GM21381 (cell line): ENCODE measurements at regions not wholly inside any gene's neighbourhood (a gene's known extent, or its start where the extent isn't known, plus 50 kb on each side); places are given as distances from the start of the nearest gene placed in this dataset.
A peak's percentile ranks its signal among the peaks of the same experiment; 100 is the strongest.

Experiments
- ATAC-seq: cut with Tn5 transposase; IDR thresholded peaks from one replicate; pipeline ENCODE4 v1.9.1; 2021; ENCODE audit warnings: mild to moderate bottlenecking, moderate library complexity; ENCODE audit not compliant: unreplicated experiment

GRCh38 chr7:25926451-25926850 is 225.5 kb upstream of the NFE2L3 start:
- no peak for ATAC-seq

- ATAC-seq = no peak
These were observed 224.9 kb upstream of the NFE2L3 start for GRCh38 chr7:25926891-25927625.

DNA sequence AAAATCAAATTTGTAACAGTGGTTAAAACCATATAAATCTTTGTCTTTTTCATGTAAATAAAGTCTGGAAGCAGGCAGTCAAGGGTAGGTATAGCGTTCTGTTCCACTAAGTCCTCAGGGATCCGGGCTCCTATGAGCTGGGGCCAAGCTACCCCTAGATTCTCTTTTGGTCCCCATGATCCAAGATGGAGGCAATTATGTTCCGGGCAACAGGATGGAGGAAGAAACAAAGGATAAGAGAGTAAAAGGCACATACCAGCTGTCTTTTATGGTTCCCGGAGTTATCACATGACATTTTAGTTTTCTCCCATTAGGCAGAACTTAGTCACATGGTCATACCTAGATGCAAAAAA is 224.4 kb upstream of the NFE2L3 start:
- no peak for ATAC-seq

- no peak for ATAC-seq
These were observed 223.3 kb upstream of the NFE2L3 start for GRCh38 chr7:25928549-25929330.

- no peak for ATAC-seq
These were observed 222.6 kb upstream of the NFE2L3 start for GRCh38 chr7:25929448-25929847.

DNA sequence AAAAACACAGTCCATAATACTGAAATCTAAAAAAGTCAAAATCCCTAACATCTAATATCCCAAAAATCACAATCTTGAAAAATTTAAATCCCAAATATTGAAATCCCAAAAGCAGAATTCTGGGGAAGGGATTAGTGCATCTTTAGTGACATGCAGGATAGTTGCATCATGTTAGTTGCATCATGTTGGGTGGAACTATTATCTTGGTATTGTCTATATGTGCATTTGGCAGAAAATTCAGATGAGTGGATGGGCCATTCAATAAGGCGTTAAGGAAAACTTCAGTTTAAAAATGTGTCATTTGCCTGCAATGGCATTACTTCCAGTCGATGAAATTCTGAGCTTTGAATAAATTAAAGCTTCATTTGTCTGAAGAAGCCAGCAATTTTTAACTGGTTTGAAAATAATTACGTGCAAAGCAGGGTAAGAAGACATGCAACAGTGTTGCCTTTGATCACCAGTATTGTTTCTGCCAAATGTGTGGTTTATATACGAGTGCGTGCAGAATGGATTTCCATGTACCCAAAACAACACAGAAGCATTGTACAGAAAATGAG is 221.4 kb upstream of the NFE2L3 start:
- no peak for ATAC-seq

GRCh38 chr7:25931156-25931555 is 220.8 kb upstream of the NFE2L3 start:
- no peak for ATAC-seq

DNA sequence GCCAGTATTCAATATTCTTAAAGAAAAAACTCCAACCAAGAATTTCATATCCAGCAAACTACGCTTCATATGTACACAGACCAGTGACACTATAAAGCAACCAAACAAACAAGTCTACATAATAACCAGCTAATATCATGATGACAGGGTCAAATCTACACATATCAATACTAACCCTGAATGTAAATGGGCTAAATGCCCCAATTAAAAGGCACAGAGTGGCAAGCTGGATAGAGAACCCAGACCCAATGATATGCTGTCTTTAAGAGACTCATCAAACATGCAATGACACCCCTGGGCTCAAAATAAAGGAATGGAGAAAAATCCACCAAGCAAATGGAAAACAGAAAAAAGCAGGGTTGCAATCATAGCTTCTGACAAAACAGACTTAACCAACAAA is 218.1 kb upstream of the NFE2L3 start:
- ATAC-seq = no peak

GRCh38 chr7:25940086-25940906 is 211.7 kb upstream of the NFE2L3 start:
- peak; percentile 7 for ATAC-seq

DNA sequence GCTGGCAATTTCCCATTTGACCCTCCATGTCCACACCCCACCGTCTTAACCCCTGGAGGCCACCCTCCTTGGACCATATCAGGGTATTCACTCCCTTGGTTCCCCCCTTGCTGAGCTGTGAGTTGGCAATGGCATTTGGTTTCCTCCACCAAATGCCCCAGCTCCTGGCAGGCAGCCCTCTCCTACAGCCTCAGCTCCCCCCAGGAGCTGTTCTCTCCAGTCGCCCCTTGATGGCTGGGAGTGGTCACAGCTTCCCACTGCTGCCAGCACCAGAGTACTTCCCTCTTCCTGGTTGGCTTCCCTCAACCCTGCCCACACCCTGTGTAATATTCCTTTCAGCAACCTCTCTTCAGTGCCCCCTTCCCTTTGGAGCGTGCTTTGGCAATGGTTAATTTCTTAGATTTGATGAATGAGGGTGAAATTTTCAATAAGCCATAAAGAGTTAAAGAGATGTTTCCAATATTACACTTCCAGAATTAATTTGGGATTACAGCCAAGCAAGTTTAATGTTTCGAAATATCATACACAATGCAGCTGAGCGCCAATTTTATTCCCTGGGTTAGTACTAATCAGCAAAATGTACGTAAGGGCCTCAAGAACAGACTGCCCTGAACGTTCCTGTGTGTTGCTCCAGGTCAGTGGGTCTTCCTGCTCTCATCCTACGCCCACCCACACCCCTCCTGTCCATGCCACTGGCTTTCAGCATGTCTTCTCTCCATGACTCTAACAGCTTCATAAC is 207.1 kb upstream of the NFE2L3 start:
- no peak for ATAC-seq

- ATAC-seq = no peak
These were observed 206.4 kb upstream of the NFE2L3 start for GRCh38 chr7:25945608-25946007.

DNA sequence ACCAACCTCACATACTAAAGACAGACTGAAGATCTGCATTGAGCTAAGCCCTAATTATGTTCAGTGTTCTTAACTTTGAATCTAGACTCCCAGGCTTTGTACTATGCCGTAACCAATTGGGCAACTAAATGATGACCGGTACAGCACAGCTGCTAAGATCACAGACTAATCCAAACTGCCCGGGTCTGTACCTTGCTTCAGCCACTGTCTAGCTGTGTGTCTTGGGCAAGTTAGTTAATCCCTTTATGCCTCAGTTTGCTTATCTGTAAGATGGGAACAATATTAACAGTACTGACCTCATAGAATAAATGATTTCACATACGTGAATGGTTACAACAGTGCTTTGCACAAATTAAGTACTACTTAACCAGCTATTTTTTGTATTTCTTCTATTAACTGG is 205.8 kb upstream of the NFE2L3 start:
- ATAC-seq = no peak

DNA sequence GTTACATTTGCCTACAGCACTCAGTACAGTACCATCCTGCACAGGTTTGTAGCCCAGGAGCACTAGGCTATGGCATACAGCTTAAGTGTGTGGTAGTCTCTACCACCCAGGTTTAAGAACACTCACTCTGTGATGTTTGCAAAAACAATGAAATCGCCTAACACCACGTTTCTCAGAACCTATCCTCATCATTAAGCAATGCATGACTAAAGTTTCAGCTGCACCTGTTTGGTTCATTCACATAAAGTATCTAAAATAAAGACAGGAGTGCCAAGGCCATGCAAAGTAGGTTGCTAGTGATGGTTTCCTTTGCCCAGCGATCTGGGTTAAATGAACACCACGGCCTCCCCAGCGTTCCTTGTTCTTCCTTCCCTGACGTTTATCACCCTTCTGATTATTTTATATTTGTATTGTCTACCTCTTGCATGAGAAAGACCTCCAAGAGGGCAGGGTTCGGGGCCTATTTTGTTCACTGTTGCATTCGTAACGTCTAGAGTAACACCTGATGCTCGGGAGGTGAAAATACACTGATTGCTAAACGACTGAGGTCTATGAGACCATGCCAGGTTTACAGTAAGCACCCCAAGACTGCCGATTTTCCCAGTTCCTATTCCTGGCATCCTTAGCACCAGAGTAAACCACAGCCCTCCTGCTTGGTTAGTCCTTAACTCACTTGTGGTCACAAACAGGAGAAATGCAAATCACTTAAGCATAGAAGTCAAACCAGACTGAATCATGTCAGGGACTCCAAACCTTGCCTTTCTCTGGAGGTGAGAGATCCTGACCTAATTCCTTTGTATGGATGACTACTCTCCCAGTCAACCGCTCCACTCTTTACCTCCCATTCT is 204.1 kb upstream of the NFE2L3 start:
- ATAC-seq = no peak

DNA sequence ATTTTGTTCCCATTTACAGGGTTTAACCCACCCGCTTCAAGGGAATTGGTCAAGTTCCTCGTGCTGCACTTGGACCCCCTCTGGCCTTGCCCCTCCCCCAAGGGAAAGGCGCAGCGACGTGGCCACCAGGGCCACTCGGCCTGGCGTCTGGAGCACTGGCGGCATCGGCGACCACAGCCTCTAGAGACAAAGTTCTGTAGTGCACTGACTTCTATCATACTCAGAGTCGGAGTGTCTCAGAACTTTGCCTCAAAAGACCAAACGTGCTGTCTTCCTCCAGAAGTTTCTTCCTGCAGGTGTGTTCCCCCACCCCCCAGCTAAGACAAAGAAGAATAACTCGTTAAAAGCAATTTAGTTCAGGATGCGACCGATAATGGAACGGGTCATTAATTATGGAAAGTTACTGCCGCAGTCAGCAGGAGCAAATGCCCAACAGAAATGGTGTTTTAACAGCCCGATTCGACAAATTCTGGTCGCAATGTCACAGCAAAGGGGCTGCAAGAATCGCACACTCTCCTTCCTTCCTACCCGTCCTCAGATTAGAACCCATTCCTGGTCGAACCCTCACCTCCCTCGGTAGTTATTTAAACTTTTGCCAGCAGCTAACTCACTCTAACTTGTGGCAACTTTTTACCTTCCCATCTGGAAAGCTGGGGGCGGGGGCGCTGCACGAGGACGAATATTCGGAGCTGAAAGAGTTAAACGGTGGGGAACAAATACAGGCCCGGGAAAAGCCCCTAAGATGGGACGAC is 202.1 kb upstream of the NFE2L3 start:
- ATAC-seq = no peak

GRCh38 chr7:25950488-25951413 is 201.2 kb upstream of the NFE2L3 start:
- ATAC-seq = peak; percentile 83

- peak; percentile 60 for ATAC-seq
These were observed 200.4 kb upstream of the NFE2L3 start for GRCh38 chr7:25951414-25952260.
